Gastroesophageal sphincter (tissue), 3 donors: ENCODE measurements at regions not wholly inside any gene's neighbourhood (a gene's known extent, or its start where the extent isn't known, plus 50 kb on each side); places are given as distances from the start of the nearest gene placed in this dataset.

Source experiments
- EP300 ChIP-seq: sonication (generic); formaldehyde crosslinking; IDR thresholded peaks from one replicate; pipeline ENCODE4 v1.6.1; 2017; ENCODE audit warnings: antibody characterized with exemption, mild to moderate bottlenecking
- POLR2A ChIP-seq, 2 donors: fragments of 450-650 bp; IDR thresholded peaks; one replicate each; pipeline ENCODE4 v1.6.1; 2017; ENCODE audit warnings: antibody characterized with exemption in 2 of 2, mild to moderate bottlenecking in 2 of 2, moderate library complexity in 1 of 2
- TF ChIP-seq, protein P1 (sequence below), 4 experiments: fragments of 200-600 bp in 2 of 4; fragments of 450-650 bp in 2 of 4; sonication (generic) in 1 of 4; IDR thresholded peaks; one replicate each; pipeline ENCODE4 v1.5.1; 2017 to 2019; ENCODE audit warnings: antibody characterized with exemption in 4 of 4, mild to moderate bottlenecking in 2 of 4, moderate library complexity in 2 of 4

DNA sequence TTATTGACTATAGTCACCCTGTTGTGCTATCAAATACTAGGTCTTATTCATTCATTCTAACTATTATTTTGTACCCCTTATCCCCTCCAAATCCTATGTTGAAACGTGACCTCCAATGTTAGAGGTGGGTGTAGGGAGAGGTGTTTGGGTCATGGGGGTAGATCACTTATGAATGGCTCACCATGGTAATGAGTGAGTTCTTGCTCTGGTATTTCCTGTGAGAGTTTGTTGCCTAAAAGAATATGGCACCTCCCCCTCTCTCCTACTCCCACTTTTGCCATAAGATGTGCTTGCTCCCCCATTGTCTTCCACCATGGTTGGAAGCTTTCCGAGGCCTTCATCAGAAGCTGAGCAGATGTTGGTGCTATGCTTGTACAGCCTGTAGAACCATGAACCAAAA lies 59.3 kb upstream of the BRD7 start:
- TF ChIP-seq, protein P1, sequence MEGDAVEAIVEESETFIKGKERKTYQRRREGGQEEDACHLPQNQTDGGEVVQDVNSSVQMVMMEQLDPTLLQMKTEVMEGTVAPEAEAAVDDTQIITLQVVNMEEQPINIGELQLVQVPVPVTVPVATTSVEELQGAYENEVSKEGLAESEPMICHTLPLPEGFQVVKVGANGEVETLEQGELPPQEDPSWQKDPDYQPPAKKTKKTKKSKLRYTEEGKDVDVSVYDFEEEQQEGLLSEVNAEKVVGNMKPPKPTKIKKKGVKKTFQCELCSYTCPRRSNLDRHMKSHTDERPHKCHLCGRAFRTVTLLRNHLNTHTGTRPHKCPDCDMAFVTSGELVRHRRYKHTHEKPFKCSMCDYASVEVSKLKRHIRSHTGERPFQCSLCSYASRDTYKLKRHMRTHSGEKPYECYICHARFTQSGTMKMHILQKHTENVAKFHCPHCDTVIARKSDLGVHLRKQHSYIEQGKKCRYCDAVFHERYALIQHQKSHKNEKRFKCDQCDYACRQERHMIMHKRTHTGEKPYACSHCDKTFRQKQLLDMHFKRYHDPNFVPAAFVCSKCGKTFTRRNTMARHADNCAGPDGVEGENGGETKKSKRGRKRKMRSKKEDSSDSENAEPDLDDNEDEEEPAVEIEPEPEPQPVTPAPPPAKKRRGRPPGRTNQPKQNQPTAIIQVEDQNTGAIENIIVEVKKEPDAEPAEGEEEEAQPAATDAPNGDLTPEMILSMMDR (IDR thresholded peaks at IDR 0.05): no peak
- TF ChIP-seq POLR2A (IDR thresholded peaks at IDR 0.05): no peak
- TF ChIP-seq EP300: no peak
